ENCODE measurements at regions not wholly inside any gene's neighbourhood (a gene's known extent, or its start where the extent isn't known, plus 50 kb on each side); places are given as distances from the start of the nearest gene placed in this dataset.

DNA sequence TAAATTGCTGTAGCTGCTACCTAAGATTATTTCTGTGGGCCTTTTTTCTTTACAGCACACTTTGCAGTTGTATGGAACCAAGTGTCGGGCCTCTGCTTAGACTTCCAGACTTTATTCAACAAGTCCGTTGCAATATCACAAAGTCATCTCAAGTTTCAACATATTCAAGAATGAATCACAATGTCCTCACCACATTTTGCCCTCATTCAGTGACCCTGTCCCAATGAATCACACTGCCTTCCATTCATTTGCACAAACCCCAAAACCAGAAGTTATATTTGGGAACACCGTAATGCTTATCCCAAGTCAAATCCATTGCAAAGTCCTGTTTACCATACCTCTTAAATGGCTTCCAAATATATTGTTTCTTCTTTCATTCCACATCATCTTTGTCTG is 439.6 kb downstream of the CSNK1G3 start:
- peaks cover 4% of the 10 kb centered on the region for H3K9me3 Mint-ChIP-seq
- no peaks in the 10 kb centered on the region for H3K4me1 Mint-ChIP-seq (ENCODE audit: low read depth)
- no peak for DNase-seq
- POLR2A ChIA-PET = no interaction called here
- intact Hi-C loops (cut with micrococcal nuclease) = no loop called here
- CTCF ChIA-PET = no interaction called here
- no peak for ATAC-seq
- peaks cover 1% of the 10 kb centered on the region for H3K27me3 Mint-ChIP-seq
- no peak overlapping the region for H3K4me3 Mint-ChIP-seq
- TF ChIP-seq, protein P1, sequence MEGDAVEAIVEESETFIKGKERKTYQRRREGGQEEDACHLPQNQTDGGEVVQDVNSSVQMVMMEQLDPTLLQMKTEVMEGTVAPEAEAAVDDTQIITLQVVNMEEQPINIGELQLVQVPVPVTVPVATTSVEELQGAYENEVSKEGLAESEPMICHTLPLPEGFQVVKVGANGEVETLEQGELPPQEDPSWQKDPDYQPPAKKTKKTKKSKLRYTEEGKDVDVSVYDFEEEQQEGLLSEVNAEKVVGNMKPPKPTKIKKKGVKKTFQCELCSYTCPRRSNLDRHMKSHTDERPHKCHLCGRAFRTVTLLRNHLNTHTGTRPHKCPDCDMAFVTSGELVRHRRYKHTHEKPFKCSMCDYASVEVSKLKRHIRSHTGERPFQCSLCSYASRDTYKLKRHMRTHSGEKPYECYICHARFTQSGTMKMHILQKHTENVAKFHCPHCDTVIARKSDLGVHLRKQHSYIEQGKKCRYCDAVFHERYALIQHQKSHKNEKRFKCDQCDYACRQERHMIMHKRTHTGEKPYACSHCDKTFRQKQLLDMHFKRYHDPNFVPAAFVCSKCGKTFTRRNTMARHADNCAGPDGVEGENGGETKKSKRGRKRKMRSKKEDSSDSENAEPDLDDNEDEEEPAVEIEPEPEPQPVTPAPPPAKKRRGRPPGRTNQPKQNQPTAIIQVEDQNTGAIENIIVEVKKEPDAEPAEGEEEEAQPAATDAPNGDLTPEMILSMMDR (IDR thresholded peaks at IDR 0.05) = no peak
- no peak overlapping the region for H3K27ac Mint-ChIP-seq
- no peaks in the 10 kb centered on the region for H3K36me3 Mint-ChIP-seq (ENCODE audit: low read depth)

GRCh38 chr5:123950701-123951581 is 439.0 kb downstream of the CSNK1G3 start:
- no peak for DNase-seq
- intact Hi-C loops (cut with micrococcal nuclease) = no loop called here
- peaks cover 4% of the 10 kb centered on the region for H3K9me3 Mint-ChIP-seq
- no peaks in the 10 kb centered on the region for H3K36me3 Mint-ChIP-seq (ENCODE audit: low read depth)
- no peaks in the 10 kb centered on the region for H3K4me1 Mint-ChIP-seq (ENCODE audit: low read depth)
- H3K27ac Mint-ChIP-seq = no peak overlapping the region
- TF ChIP-seq, protein P1 (IDR thresholded peaks at IDR 0.05) = no peak
- ATAC-seq = no peak
- POLR2A ChIA-PET = no interaction called here
- CTCF ChIA-PET = no interaction called here
- no peak overlapping the region for H3K4me3 Mint-ChIP-seq
- H3K27me3 Mint-ChIP-seq = peaks cover 1% of the 10 kb centered on the region

GRCh38 chr5:123949807-123950340 is 437.9 kb downstream of the CSNK1G3 start:
- ChIA-PET POLR2A (no interaction called here), CTCF (no interaction called here)
- intact Hi-C loops (cut with micrococcal nuclease) = no loop called here
- H3K4me1 Mint-ChIP-seq (ENCODE audit: low read depth) = no peaks in the 10 kb centered on the region
- H3K27me3 Mint-ChIP-seq = no peaks in the 10 kb centered on the region
- no peak for DNase-seq
- H3K27ac Mint-ChIP-seq = no peak overlapping the region
- H3K9me3 Mint-ChIP-seq = peaks cover 4% of the 10 kb centered on the region
- no peak for ATAC-seq
- no peak overlapping the region for H3K4me3 Mint-ChIP-seq
- TF ChIP-seq, protein P1 (IDR thresholded peaks at IDR 0.05) = no peak
- no peaks in the 10 kb centered on the region for H3K36me3 Mint-ChIP-seq (ENCODE audit: low read depth)

DNA sequence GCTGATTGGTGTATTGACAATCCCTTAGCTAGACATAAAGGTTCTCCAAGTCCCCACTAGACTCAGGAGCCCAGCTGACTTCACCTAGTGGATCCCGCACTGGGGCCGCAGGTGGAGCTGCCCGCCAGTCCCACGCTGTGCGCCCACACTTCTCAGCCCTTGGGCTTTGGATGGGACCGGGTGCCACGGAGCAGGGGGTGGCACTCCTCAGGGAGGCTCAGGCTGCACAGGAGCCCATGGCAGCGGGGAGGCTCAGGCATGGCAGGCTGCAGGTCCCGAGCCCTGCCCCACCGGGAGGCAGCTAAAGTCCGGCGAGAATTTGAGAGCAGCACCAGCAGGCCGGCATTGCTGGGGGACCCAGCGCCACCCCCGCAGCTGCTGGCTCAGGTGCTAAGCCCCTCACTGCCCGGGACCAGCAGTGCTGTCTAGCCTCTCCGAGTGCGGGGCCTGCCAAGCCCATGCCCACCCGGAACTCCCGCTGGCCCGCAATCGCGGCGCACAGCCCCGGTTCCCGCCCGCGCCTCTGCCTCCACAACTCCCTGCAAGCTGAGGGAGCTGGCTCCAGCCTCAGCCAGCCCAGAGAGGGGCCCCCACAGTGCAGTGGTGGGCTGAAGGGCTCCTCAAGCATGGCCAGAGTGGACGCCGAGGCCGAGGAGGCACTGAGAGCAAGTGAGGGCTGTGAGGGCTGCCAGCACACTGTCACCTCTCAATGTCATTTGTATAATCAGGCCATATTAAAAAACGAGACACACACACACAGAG is 437.2 kb downstream of the CSNK1G3 start:
- Mint-ChIP-seq H3K27ac (no peak overlapping the region), H3K36me3 (ENCODE audit: low read depth) (no peaks in the 10 kb centered on the region)
- TF ChIP-seq, protein P1 (IDR thresholded peaks at IDR 0.05) = no peak

DNA sequence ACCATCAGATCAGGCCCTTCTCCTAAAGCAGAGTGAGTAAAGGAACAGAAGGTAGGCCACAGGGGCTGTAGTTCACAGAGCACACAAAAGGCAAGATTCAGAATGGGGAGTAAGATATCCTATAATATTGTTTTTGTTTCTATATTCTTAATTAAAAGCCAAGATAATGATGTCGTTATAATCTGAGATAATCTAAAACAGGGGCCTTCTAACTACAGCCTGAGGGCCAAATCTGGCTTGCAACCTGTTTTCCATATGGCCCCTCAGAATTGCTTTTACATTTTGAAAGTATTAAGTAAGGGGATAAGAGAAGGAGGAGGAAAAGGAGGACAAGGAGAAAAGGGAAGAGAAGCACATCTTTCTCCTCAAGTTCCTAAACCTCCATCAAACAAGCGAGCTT is 435.8 kb downstream of the CSNK1G3 start:
- ATAC-seq = no peak
- intact Hi-C loops (cut with micrococcal nuclease) = no loop called here
- H3K27ac Mint-ChIP-seq = no peak overlapping the region
- H3K36me3 Mint-ChIP-seq (ENCODE audit: low read depth) = no peaks in the 10 kb centered on the region
- H3K9me3 Mint-ChIP-seq = peaks cover 4% of the 10 kb centered on the region
- TF ChIP-seq, protein P1 (IDR thresholded peaks at IDR 0.05) = no peak
- H3K27me3 Mint-ChIP-seq = no peaks in the 10 kb centered on the region
- no peak overlapping the region for H3K4me3 Mint-ChIP-seq
- no peak for DNase-seq
- ChIA-PET CTCF (no interaction called here), POLR2A (no interaction called here)
- H3K4me1 Mint-ChIP-seq (ENCODE audit: low read depth) = no peaks in the 10 kb centered on the region

More for the DNA sequence above, 437.2 kb downstream of the CSNK1G3 start:
- Mint-ChIP-seq H3K27me3 (no peaks in the 10 kb centered on the region), H3K4me3 (no peak overlapping the region), H3K4me1 (ENCODE audit: low read depth) (no peaks in the 10 kb centered on the region), H3K9me3 (peaks cover 4% of the 10 kb centered on the region)
- no peak for DNase-seq
- no peak for ATAC-seq
- POLR2A ChIA-PET = no interaction called here
- CTCF ChIA-PET = no interaction called here
- intact Hi-C loops (cut with micrococcal nuclease) = no loop called here
